ENCODE measurements at regions not wholly inside any gene's neighbourhood (a gene's known extent, or its start where the extent isn't known, plus 50 kb on each side); places are given as distances from the start of the nearest gene placed in this dataset.

- Histone ChIP-seq H3K9ac (replicated peaks; ENCODE audit: extremely low read depth, insufficient read depth, low read length) (no peak overlapping the region), H3K27ac (ENCODE audit: insufficient read depth, low read depth, low read length) (no peak overlapping the region), H3K9me3 (replicated peaks; ENCODE audit: control insufficient read depth, insufficient read depth, low read length) (no peaks in the 10 kb centered on the region), H3K79me2 (ENCODE audit: control insufficient read depth, insufficient read depth, low read length) (no peaks in the 10 kb centered on the region), H4K20me1 (replicated peaks; ENCODE audit: control insufficient read depth, extremely low read depth, insufficient read depth, low read length) (no peaks in the 10 kb centered on the region), H3K4me3 (replicated peaks in 1 of 3; ENCODE audit: insufficient read depth in 1 of 3, low read depth in 1 of 3, low read length in 3 of 3) (no peak overlapping the region), H3K4me1 (ENCODE audit: control insufficient read depth, extremely low read depth, insufficient read depth, low read length) (peaks cover 55% of the 10 kb centered on the region), H3K4me2 (ENCODE audit: insufficient read depth, low read length) (no peak overlapping the region), H3K27me3 (ENCODE audit: control insufficient read depth in 2 of 2, insufficient read depth in 2 of 2, low read length in 2 of 2) (no peaks in the 10 kb centered on the region), H3K9me1 (replicated peaks; ENCODE audit: control insufficient read depth, extremely low read depth, insufficient read depth, low read length) (no peaks in the 10 kb centered on the region), H2AFZ (ENCODE audit: low read depth, low read length) (no peak overlapping the region), H3K36me3 (ENCODE audit: control insufficient read depth in 2 of 2, extremely low read depth in 1 of 2, insufficient read depth in 2 of 2, low read length in 2 of 2) (no peaks in the 10 kb centered on the region)
- dilution Hi-C loops (cut with MboI; ENCODE audit: extremely low pct_ligation_motif_present, low sequenced_read_pairs) (no loop called here), intact Hi-C loops (cut with micrococcal nuclease) (loop anchor here (2.0 to 10.0 kb wide), 7 partner anchors 181 to 1072 kb away; no protein-coding TSS in a partner anchor)
- POLR2A ChIA-PET: no interaction called here
- DNase-seq (ENCODE audit: low read depth, low spot score) (no peak), FAIRE-seq (no peak)
- TF ChIP-seq GATA2 (IDR thresholded peaks at IDR 0.05; ENCODE audit: insufficient read depth, insufficient read length, low read depth, low read length): no peak
- TF ChIP-seq POLR2AphosphoS5 (IDR thresholded peaks at IDR 0.05; ENCODE audit: insufficient read depth, low read depth, low read length): no peak
- TF ChIP-seq, protein P1, sequence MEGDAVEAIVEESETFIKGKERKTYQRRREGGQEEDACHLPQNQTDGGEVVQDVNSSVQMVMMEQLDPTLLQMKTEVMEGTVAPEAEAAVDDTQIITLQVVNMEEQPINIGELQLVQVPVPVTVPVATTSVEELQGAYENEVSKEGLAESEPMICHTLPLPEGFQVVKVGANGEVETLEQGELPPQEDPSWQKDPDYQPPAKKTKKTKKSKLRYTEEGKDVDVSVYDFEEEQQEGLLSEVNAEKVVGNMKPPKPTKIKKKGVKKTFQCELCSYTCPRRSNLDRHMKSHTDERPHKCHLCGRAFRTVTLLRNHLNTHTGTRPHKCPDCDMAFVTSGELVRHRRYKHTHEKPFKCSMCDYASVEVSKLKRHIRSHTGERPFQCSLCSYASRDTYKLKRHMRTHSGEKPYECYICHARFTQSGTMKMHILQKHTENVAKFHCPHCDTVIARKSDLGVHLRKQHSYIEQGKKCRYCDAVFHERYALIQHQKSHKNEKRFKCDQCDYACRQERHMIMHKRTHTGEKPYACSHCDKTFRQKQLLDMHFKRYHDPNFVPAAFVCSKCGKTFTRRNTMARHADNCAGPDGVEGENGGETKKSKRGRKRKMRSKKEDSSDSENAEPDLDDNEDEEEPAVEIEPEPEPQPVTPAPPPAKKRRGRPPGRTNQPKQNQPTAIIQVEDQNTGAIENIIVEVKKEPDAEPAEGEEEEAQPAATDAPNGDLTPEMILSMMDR (IDR thresholded peaks at IDR 0.05; ENCODE audit: extremely low read depth in 1 of 2, insufficient read depth in 1 of 2, low read depth in 1 of 2, low read length in 2 of 2): no peak
- no peak for TF ChIP-seq POLR2A (IDR thresholded peaks at IDR 0.05; ENCODE audit: low read depth, low read length)
- TF ChIP-seq MYC (IDR thresholded peaks at IDR 0.05; ENCODE audit: low read depth, low read length): no peak
- TF ChIP-seq MAX (IDR thresholded peaks at IDR 0.05; ENCODE audit: insufficient read depth, insufficient read length): no peak
- no peak for TF ChIP-seq FOS (IDR thresholded peaks at IDR 0.05; ENCODE audit: borderline replicate concordance, insufficient read depth, low read length)
- no peak for TF ChIP-seq JUN (IDR thresholded peaks at IDR 0.05; ENCODE audit: borderline replicate concordance, insufficient read depth, insufficient read length, low read depth)
- TF ChIP-seq EZH2 (IDR thresholded peaks at IDR 0.05; ENCODE audit: borderline replicate concordance, low read depth, low read length, severe bottlenecking): no peak
- BruUV-seq (replicated peaks): no TSS peak
- CTCF ChIA-PET: interaction anchor here (1.2 to 1.8 kb wide), 2 partner anchors 14 kb away, joined by 3 to 5 read pairs; no protein-coding TSS in a partner anchor
Observed at GRCh38 chr6:21949211-21949801, 347.5 kb downstream of the PRL start.

Measured in endothelial cell of umbilical vein (primary cell).